IPS-11a (cell line): ENCODE measurements at regions not wholly inside any gene's neighbourhood (a gene's known extent, or its start where the extent isn't known, plus 50 kb on each side); places are given as distances from the start of the nearest gene placed in this dataset.
"Not testable (repeated sequence)": the region's sequence is repeated elsewhere in the genome, so short reads cannot be mapped to it uniquely, and the experiment has no call there.

Experiments used
- H3K4me3 ChIP-seq: one replicate; pipeline ENCODE4 v1.5.1; 2013; ENCODE audit warnings: low read depth, low read length, control low read depth

GRCh38 chr5:155489949-155490348 lies 476.4 kb downstream of the KIF4B start:
- H3K4me3 ChIP-seq: no peak overlapping the region

- H3K4me3 ChIP-seq: no peak overlapping the region
Measured at GRCh38 chr5:155492191-155492590, 478.6 kb downstream of the KIF4B start.

- H3K4me3 ChIP-seq: no peak overlapping the region
Measured at GRCh38 chr5:155504606-155505005, 491.1 kb downstream of the KIF4B start.

- H3K4me3 ChIP-seq: no peak overlapping the region
Measured at GRCh38 chr5:155507363-155507762, 493.8 kb downstream of the KIF4B start.

- no peak overlapping the region for H3K4me3 ChIP-seq
Measured at GRCh38 chr5:155508673-155509072, 495.1 kb downstream of the KIF4B start.

GRCh38 chr5:155512329-155512728 lies 498.8 kb downstream of the KIF4B start:
- no peak overlapping the region for H3K4me3 ChIP-seq

GRCh38 chr5:155514105-155514563 lies 500.6 kb downstream of the KIF4B start:
- no peak overlapping the region for H3K4me3 ChIP-seq

- no peak overlapping the region for H3K4me3 ChIP-seq
Measured at GRCh38 chr5:155522540-155522939, 509.0 kb downstream of the KIF4B start.

GRCh38 chr5:155529362-155529761 lies 515.8 kb downstream of the KIF4B start:
- no peak overlapping the region for H3K4me3 ChIP-seq

GRCh38 chr5:155530046-155530445 lies 516.5 kb downstream of the KIF4B start:
- no peak overlapping the region for H3K4me3 ChIP-seq

GRCh38 chr5:155532621-155533311 lies 519.2 kb downstream of the KIF4B start:
- no peak overlapping the region for H3K4me3 ChIP-seq

GRCh38 chr5:155540000-155540595 lies 526.5 kb downstream of the KIF4B start:
- H3K4me3 ChIP-seq: no peak overlapping the region

GRCh38 chr5:155546075-155546474 lies 532.5 kb downstream of the KIF4B start:
- H3K4me3 ChIP-seq: no peak overlapping the region

GRCh38 chr5:155554500-155554899 lies 540.9 kb downstream of the KIF4B start:
- H3K4me3 ChIP-seq: no peak overlapping the region

GRCh38 chr5:155556222-155556621 lies 542.7 kb downstream of the KIF4B start:
- H3K4me3 ChIP-seq: no peak overlapping the region

- no peak overlapping the region for H3K4me3 ChIP-seq
Measured at GRCh38 chr5:155556700-155557099, 543.1 kb downstream of the KIF4B start.

GRCh38 chr5:155562158-155562557 lies 548.6 kb downstream of the KIF4B start:
- no peak overlapping the region for H3K4me3 ChIP-seq

GRCh38 chr5:155564541-155564940 lies 551.0 kb downstream of the KIF4B start:
- no peak overlapping the region for H3K4me3 ChIP-seq

- H3K4me3 ChIP-seq: no peak overlapping the region
Measured at GRCh38 chr5:155575861-155576260, 562.3 kb downstream of the KIF4B start.

- not testable (repeated sequence) for H3K4me3 ChIP-seq
Measured at GRCh38 chr5:155586808-155587207, 573.3 kb downstream of the KIF4B start.

- no peak overlapping the region for H3K4me3 ChIP-seq
Measured at GRCh38 chr5:155587458-155587857, 573.9 kb downstream of the KIF4B start.

GRCh38 chr5:155591273-155591672 lies 577.7 kb downstream of the KIF4B start:
- H3K4me3 ChIP-seq: no peak overlapping the region

GRCh38 chr5:155594270-155594669 lies 580.7 kb downstream of the KIF4B start:
- no peak overlapping the region for H3K4me3 ChIP-seq
